NCI-H345 treated with DMSO at 0.1 percent for 48 hours (cell line): ENCODE measurements at regions not wholly inside any gene's neighbourhood (a gene's known extent, or its start where the extent isn't known, plus 50 kb on each side); places are given as distances from the start of the nearest gene placed in this dataset.

Experiments
- DNase-seq: peaks from one replicate; lab custom pipeline; 2025; ENCODE audit not compliant: unreplicated experiment; lab: John Stamatoyannopoulos, UW

DNA sequence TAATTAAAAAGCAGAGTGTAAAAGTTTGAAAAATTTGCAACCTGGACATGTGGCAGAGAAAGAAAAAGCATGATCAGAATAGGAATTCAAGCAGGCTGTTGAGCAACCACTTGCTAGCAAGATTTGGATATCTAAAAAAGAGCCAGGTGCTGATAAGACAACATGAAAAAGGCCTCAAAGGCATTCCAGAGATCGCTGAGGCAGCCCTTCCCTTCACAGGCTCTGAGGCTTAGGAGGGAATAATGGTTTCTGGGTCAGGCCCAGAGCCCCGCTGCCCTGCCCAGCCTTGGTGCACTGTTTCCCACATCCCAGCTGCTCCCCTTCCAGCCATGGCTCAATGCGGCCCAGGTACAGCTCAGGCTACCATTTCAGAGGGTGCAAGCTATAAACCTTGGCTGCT, 64.1 kb upstream of the EEPD1 start:
- DNase-seq, result no peak

DNA sequence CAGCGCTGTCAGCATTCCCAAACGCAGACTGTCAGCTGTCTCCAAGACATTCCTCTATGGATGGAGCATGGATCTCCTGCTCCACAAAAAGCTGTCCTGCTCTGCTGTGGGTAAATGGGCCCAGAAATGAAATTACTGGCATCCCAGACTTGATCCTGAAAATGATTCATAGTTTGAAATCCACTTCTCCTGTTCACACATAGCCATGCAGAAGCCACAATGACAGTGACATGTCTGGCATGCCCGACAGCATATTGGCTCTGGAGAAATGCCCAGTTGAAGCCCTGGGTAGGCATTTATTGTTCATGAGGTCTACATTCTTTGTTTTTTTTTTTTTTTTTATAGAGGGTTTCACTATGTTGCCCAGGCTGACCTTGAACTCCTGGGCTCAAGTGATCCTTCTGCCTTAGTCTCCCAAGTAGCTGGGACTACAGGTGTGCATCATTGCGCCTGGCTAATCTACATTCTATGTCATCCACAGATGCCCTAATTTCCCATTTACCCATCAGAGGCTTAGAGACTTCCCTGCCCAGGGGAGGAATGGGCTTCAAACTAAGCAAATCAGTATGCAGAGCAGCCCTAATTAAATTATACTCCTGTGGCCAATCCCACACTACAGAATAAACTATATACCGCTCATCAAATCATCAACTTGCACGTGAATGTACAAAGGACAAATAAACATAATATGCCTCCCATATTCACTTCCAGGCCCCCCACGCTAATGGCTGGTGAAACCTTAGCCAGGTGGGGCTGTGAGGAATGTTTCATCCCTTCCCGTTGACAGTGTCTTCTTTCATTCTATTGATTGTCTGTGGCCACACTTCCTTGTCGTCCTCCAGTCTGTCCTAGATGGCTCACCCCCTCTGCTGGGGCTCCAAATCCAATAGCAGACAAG, 61.8 kb upstream of the EEPD1 start:
- DNase-seq, result no peak

- no peak for DNase-seq
These were observed 61.2 kb upstream of the EEPD1 start for GRCh38 chr7:36091874-36092176.

- no peak for DNase-seq
These were observed 60.8 kb upstream of the EEPD1 start for GRCh38 chr7:36092221-36092771.

- DNase-seq, result no peak
These were observed 56.5 kb upstream of the EEPD1 start for GRCh38 chr7:36096460-36097095.

DNA sequence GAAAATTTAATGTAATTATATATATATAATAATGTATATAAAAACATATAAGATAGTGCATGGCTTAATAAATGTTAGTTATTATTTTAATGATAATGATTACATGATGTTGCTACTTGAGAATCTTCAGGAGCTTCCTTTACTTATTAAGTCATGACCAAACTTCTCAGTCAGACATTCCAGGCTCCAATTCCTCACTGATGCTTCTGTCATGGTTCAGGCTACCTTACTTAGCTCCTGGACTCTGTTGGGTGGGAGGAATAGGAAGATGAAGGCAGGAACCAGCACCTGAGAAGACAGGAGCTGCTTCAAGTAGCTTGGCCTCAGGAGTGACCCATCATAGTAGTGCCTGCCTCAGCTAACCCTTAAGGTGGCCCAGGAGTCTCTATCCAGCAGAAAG, 55.0 kb upstream of the EEPD1 start:
- no peak for DNase-seq

DNA sequence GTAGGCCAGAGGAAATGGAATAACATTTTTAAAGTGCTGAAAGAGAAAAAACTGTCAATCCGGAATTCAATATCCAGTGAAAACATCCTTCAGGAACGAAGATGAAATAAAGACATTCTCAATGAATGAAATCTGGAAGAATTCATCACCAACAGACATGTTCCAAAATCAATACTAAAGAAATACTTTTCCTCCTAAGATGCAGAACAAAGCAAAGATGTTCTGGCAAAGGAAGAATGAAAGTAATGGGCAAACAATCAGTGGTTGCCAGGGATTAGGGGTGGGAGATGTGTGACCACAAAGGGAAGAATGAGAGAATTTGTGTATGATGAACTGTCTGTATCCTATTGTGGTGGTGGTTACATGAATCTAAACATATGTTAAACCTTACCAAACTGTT, 52.8 kb upstream of the EEPD1 start:
- DNase-seq, result no peak

- no peak for DNase-seq
These were observed 52.4 kb upstream of the EEPD1 start for GRCh38 chr7:36100634-36101033.
